NCI-H82 treated with DMSO at 0.1 percent for 48 hours (cell line): ENCODE measurements at regions not wholly inside any gene's neighbourhood (a gene's known extent, or its start where the extent isn't known, plus 50 kb on each side); places are given as distances from the start of the nearest gene placed in this dataset.
"Not testable (repeated sequence)": the region's sequence is repeated elsewhere in the genome, so short reads cannot be mapped to it uniquely, and the experiment has no call there.

Experiments used
- DNase-seq: peaks from one replicate; lab custom pipeline; 2025; ENCODE audit not compliant: unreplicated experiment; lab: John Stamatoyannopoulos, UW

- no peak for DNase-seq
Observed at GRCh38 chr1:59188413-59189213, 108.3 kb upstream of the FGGY start.

DNA sequence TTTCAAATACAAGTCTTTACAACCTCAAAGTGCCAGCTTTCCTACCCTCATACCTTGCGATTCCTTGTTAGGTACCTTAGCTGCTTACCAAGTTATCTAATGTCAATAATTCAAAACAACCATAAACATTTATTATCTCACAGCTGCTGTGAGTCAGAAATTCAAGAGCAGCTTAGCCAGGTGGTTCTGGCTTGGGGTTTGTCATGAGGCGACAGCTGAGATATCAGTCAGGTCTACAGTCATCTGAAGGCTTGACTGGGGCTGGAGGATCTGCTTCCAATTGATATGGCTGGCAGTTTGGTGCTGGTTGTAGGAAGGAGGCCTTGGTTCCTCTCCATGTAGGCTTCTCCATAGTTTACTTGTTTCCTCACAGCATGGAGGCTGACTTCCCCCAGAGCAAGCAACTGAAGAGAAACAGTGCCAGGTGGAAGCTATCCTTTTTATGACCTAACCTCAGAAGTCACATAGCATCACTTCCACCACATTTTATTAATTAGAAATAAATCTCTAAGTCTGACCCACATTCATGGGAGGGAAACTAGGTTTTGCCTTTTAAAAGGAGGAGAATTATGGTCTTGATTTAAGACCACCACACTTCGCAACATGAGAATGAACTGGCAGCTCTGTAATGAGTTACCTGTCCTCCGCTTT, 103.3 kb upstream of the FGGY start:
- no peak for DNase-seq

DNA sequence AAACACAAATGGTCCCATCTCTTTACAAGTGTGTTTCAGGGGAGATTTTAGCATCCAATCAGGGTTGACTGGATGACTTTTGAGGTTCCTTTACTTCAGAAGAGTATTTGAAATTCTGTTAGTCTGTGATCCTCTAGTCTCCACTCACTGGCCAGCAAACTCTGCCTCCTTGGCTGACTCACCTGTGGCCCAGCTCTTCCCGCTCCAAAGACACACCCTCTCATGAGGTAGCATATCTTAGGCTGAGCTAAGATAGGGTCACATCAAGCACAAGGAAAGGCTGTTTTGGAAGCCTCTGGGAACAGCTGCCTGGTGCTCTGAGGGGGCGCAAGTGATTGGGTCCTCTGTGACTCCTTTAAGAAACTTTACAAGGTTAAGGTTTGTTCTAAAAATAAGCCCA, 102.3 kb upstream of the FGGY start:
- no peak for DNase-seq

GRCh38 chr1:59195151-59195550, 101.7 kb upstream of the FGGY start:
- DNase-seq: no peak

DNA sequence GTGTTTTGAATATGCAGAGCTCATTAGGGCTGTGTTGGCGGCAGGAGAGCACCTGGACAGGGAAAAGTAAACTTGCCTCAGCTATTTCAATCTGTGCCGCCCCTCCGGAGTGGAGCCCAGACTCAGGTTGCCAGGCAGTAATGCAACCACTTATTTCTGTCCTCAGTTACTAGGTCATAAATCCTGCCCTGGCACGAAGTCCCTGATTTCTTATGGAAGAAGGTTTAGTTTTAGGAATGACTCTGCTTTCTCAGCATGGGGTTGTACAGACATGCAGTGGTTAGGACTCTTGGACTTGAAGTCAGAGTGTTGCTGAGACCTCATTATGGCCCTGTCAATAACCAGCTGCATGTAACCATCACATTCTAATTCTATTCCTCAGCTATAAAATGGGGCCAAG, 98.3 kb upstream of the FGGY start:
- no peak for DNase-seq

- no peak for DNase-seq
Observed at GRCh38 chr1:59199147-59199546, 97.7 kb upstream of the FGGY start.

- DNase-seq: no peak
Observed at GRCh38 chr1:59199719-59200376, 97.0 kb upstream of the FGGY start.

DNA sequence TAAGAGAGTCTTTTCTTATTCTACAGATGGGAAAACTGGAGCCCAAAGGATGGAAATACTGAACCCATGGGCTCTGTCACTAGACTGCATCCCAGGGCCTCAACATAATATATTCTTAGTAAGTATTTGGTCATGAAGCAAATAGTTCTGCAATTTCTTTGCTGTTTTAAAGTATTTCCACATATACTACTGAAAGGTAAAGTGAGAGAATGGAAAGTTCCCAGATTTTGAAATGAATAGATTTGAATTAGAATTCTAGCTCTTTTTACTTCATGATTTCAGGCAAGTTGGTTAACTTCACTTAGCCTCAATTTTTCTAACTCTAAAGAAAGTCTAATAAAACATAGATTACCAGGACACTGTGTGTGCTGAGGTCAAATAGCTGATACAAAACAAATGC, 95.6 kb upstream of the FGGY start:
- no peak for DNase-seq

DNA sequence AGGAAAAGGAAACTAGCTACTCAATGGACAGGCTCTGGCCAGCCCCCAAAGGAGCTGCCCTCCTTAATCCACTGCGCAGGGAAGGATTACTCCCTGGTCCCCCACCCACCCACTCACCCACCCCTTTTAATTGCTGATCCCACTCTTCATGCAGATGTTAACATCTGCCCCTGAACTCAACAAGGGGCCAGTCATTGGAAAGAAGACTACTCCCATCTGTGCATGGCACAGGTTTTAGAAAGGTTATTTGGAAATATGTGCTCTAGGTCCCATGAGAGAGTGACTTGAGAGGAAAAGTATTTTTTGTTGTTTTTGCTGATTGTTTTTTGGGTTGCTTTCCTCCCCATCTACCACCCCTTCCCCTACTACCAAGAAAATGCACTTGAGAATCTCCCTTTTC, 94.4 kb upstream of the FGGY start:
- no peak for DNase-seq

DNA sequence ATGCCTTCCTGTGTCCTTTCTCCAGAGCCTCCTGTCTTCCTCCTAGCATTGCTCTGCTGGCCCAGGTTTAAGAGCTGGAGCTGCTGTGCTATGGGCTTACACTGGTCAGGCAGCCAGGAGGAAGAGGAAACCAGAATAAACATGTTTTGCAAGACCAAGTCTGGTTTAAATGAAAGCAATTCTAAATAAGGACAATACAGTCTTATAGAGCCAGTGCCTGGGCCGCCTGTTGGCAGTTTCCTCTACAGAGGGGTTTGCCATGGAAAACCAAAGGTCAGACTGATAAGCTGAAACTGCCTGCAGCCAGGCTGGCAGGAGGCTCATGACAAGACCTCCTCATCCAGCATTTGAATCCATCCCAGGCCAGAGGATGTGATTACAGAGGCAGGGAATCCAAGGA, 92.9 kb upstream of the FGGY start:
- no peak for DNase-seq

DNA sequence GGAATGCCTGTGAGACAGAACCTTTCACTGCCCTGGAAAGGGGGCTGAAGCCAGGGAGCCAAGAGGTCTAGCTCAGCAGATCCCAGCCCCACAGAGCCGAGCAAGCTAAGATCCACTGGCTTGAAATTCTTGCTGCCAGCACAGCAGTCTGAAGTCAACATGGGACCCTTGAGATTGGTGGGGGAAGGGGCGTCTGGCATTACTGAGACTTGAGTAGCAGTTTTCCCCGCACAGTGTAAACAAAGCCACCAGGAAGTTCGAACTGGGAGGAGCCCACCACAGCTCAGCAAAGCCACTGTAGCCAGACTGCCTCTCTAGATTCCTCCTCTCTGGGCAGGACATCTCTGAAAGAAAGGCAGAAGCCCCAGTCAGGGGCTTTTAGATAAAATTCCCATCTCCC, 90.3 kb upstream of the FGGY start:
- not testable (repeated sequence) for DNase-seq

DNA sequence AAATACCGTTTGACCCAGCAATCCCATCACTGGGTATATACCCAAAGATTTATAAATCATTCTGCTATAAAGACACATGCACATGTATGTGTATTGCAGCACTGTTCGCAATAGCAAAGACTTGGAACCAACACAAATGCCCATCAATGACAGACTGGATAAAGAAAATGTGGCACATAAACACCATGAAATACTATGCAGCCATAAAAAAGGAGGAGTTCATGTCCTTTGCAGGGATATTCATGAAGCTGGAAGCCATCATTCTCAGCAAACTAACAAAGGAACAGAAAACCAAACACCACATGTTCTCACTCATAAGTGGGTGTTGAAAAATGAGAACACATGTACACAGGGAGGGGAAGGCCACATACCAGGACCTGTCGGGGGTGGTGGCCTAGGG, 86.5 kb upstream of the FGGY start:
- not testable (repeated sequence) for DNase-seq

GRCh38 chr1:59212706-59213105, 84.2 kb upstream of the FGGY start:
- no peak for DNase-seq

DNA sequence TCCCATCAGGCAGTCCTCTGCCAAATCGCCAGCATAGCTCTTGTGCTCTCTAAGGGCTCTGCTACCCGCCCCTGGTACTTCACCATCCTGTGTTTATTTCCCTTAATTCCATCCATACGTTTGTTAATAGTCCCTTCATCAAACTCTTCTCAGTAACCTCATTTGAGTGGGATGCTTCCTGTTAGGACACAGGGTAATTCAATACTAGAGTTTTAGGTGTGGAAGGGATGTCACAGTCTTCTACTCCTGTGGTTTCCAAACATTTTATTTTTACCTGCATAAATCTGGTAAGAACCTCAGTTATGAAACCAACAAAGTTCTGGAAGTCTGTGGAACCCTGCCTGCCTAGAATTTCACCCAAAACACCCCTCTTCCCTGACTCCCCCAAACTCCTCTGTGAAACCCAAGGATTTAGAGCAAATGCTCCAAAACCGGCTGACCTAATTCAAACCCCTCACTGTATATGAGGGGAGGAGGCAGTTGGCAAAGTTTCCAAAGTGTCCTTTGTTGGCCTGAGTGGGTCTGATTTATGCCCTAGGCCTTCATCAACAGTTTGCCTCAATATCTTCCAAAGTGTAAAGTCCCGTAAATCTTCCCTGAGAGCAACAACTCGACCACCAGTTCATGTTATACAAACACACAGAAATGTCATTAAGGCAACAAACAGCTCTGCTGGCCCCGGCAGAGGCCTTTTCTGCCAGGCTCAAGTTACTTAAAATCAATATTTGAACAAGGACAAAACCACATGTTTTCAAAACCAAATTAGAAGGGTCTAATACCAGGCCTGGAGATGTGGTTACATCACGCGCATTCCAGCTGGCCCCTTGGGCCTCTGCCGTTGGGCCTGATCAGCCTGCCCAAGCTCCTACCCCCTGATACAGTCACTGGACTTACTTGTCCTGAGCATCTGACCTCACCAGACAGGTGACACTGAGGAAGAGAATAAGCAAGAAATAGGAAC, 82.4 kb upstream of the FGGY start:
- DNase-seq: no peak

DNA sequence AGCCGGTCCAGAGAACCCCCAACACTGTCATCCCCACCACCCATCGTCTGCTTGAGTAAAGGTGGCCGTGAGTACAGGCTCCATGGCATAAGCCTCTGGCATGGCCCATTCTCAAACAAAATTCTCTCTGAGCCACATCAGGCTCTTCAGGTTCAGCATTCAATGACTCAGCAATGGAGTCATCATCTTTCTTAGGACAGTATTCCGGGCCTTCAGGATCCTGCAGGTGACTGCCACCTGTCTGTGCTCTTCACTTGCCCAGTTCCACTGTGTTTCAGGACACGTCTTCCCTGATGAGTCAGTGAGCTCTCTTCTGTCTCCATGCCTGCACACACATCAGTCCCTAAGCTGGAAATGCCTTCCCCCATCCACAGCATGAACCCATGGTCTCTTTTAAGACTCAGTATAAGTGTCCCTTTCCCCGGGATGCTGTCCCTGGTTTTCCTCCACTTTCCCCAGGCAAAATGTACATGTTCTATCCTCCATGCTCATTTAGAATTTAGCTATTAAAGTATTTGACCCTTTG, 81.1 kb upstream of the FGGY start:
- no peak for DNase-seq

GRCh38 chr1:59217439-59217838, 79.5 kb upstream of the FGGY start:
- DNase-seq: not testable (repeated sequence)

DNA sequence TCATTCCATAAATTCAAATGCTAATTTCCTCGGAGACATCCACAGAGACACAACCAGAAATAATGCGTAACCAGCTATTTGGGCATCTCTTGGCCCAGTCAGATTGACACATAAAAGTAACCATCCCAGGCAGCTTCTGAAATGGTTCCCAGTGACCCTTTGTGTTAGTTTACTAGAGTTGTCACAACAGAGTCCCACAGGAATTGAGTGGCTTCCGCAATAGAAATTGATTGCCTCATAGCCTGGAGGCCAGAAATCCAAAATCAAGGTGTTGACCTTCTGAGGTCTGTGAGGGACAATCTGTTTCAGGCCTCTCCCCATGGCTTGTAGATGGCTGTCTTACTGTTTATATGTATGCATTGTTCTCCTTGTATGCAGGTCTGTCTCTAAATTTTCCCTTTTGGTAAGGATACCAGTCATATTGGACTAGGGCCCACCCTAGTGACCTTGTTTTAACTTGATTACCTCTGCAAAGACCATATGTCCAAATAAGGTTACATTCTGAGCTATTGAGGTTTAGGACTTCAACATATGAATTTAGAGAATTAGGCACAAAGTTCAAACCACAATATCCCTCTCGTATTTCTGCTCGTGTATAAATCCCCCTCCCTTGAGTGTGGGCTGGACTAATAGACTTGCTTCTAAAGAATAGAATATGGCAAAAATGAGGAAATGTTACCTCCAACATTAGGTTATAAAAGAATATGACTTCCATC, 78.2 kb upstream of the FGGY start:
- DNase-seq: no peak

- no peak for DNase-seq
Observed at GRCh38 chr1:59219916-59220315, 77.0 kb upstream of the FGGY start.

GRCh38 chr1:59220356-59220755, 76.5 kb upstream of the FGGY start:
- DNase-seq: no peak

- no peak for DNase-seq
Observed at GRCh38 chr1:59223198-59223597, 73.7 kb upstream of the FGGY start.
